ENCODE measurements at regions not wholly inside any gene's neighbourhood (a gene's known extent, or its start where the extent isn't known, plus 50 kb on each side); places are given as distances from the start of the nearest gene placed in this dataset.

DNA sequence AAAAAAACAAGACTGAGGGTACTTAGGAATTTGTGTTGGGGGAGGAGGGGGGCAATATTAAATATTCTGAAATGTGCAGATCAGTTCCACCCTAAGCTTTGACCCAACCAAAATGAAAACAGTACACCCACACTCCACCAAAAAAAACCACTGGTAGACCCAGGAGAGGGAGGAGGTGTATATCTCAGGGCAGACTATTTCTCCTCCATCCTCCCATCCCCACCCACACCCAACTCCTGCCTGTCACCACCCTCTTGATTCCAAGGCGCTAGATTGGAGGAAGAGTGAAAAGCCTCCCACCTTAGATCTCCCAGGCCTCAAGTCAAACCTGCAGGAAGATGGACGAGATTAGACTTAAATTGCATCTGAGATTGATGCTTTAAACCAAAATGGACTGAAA is 76.6 kb upstream of the SRD5A3 start:
- Histone ChIP-seq H3K9me3 (no peaks in the 10 kb centered on the region), H3K4me1 (ENCODE audit: low read depth) (no peaks in the 10 kb centered on the region), H3K36me3 (ENCODE audit: low read depth) (no peaks in the 10 kb centered on the region), H3K4me3 (no peak overlapping the region)
- ATAC-seq, result no peak
- DNase-seq, result no peak
- intact Hi-C loops (cut with DNase I, micrococcal nuclease), result no loop called here
- TF ChIP-seq, protein P1, sequence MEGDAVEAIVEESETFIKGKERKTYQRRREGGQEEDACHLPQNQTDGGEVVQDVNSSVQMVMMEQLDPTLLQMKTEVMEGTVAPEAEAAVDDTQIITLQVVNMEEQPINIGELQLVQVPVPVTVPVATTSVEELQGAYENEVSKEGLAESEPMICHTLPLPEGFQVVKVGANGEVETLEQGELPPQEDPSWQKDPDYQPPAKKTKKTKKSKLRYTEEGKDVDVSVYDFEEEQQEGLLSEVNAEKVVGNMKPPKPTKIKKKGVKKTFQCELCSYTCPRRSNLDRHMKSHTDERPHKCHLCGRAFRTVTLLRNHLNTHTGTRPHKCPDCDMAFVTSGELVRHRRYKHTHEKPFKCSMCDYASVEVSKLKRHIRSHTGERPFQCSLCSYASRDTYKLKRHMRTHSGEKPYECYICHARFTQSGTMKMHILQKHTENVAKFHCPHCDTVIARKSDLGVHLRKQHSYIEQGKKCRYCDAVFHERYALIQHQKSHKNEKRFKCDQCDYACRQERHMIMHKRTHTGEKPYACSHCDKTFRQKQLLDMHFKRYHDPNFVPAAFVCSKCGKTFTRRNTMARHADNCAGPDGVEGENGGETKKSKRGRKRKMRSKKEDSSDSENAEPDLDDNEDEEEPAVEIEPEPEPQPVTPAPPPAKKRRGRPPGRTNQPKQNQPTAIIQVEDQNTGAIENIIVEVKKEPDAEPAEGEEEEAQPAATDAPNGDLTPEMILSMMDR (IDR thresholded peaks at IDR 0.05), result no peak

DNA sequence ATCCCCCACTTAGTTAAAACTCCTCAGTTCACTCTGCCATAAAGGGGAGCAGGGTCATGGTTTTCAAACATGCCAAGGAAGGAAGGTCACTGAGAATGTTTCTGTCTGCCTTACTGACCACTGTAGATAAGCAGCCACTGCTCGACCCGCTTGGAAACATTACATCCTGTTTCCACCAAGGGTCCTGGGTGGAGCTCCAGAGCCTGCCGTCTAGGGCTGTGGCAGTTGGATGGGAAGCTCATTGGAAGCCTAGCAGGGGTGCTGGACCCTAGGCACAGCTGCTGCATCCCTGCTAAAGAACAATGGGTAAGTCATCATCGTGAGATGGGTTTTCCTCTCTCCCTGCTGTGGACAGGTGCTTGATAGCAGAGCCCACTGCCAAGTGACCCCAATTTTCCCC is 76.0 kb upstream of the SRD5A3 start:
- H3K4me1 ChIP-seq (ENCODE audit: low read depth), result no peaks in the 10 kb centered on the region
- ATAC-seq (no peak), DNase-seq (no peak)
- H3K4me3 ChIP-seq, result no peak overlapping the region
- H3K36me3 ChIP-seq (ENCODE audit: low read depth), result no peaks in the 10 kb centered on the region
- intact Hi-C loops (cut with DNase I, micrococcal nuclease), result no loop called here
- H3K9me3 ChIP-seq, result no peaks in the 10 kb centered on the region
- TF ChIP-seq, protein P1 (IDR thresholded peaks at IDR 0.05), result no peak

DNA sequence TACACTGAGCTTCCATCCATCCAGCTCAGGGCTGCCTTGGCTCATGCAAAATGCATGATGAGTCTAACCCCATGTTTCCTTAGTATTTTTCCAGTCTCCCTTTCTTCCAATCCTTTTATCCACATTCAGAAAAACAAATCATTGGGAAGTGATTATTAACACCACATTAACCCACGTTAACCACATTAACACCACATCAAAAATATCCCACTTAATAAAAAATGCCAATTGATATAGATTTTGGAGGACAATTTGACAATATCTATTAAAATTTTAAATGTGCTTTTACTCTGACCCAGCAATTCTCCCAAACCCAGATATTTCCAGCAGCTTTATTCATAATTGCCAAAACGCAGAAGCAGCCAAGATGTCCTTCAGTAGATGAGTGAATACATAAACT is 75.6 kb upstream of the SRD5A3 start:
- ATAC-seq, result no peak
- no peaks in the 10 kb centered on the region for H3K9me3 ChIP-seq
- no peaks in the 10 kb centered on the region for H3K4me1 ChIP-seq (ENCODE audit: low read depth)
- intact Hi-C loops (cut with DNase I, micrococcal nuclease), result no loop called here
- TF ChIP-seq, protein P1 (IDR thresholded peaks at IDR 0.05), result no peak
- no peak overlapping the region for H3K4me3 ChIP-seq
- no peaks in the 10 kb centered on the region for H3K36me3 ChIP-seq (ENCODE audit: low read depth)
- DNase-seq, result no peak

DNA sequence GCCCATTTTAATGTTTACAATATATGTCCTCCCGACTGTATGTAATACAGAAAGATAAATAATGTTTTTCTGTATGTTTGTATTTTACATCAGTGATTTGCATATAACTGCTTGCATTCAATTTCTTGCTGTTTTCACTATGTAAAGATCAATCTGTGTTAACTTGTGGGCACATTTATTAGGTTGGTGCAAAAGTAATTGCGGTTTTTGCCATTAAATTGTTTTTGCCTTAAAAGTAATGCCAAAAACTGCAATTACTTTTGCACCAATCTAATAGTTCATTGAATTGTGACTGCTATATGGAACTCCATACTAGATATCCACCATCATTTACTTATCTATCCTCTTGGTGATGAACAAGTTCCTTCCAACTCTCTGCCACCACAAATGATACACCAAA is 73.9 kb upstream of the SRD5A3 start:
- ATAC-seq (no peak), DNase-seq (no peak)
- intact Hi-C loops (cut with DNase I, micrococcal nuclease), result no loop called here
- Histone ChIP-seq H3K4me3 (no peak overlapping the region), H3K36me3 (ENCODE audit: low read depth) (no peaks in the 10 kb centered on the region), H3K4me1 (ENCODE audit: low read depth) (no peaks in the 10 kb centered on the region), H3K9me3 (no peaks in the 10 kb centered on the region)
- TF ChIP-seq, protein P1 (IDR thresholded peaks at IDR 0.05), result no peak

DNA sequence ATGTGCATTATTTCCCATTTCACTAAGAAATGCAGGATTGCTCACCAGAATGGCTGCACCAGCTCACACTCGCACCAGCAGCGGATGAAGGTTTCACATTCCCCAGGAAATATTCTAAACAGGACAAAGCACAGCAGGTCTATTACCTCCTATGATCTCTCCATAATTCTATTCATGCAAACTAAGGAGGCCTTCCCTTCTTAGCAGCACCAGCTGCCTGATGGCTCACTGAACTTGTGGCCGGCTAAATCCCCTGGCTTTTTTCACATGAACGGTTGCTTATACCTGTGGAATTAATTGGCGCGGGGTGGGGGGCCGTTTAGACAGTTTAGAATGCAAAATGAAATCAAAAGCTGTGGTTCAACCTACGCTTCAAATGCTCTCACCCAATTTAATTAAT is 73.5 kb upstream of the SRD5A3 start:
- intact Hi-C loops (cut with DNase I, micrococcal nuclease), result no loop called here
- no peak overlapping the region for H3K4me3 ChIP-seq
- no peaks in the 10 kb centered on the region for H3K36me3 ChIP-seq (ENCODE audit: low read depth)
- DNase-seq (no peak), ATAC-seq (no peak)
- TF ChIP-seq, protein P1 (IDR thresholded peaks at IDR 0.05), result no peak
- no peaks in the 10 kb centered on the region for H3K4me1 ChIP-seq (ENCODE audit: low read depth)
- no peaks in the 10 kb centered on the region for H3K9me3 ChIP-seq

DNA sequence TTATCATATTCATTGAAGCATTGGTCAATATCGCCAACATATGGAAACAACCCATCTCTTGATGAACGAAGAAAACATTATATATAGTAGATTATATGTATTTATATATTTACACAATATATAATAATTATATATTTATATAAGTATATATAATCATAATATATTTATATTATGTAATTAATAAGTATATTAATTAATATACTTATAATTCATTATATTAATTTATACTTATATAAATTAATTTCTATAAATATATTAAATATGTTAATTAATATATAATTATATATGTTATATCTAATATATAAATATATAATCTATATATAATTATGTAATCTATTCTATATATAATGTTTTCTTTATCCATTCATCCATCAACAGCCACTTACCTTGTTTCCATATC is 69.0 kb upstream of the SRD5A3 start:
- no peaks in the 10 kb centered on the region for H3K4me1 ChIP-seq (ENCODE audit: low read depth)
- intact Hi-C loops (cut with DNase I, micrococcal nuclease), result no loop called here
- no peak for DNase-seq
- H3K9me3 ChIP-seq, result peaks cover 3% of the 10 kb centered on the region
- TF ChIP-seq, protein P1 (IDR thresholded peaks at IDR 0.05), result no peak
- no peaks in the 10 kb centered on the region for H3K36me3 ChIP-seq (ENCODE audit: low read depth)
- ATAC-seq, result no peak
- no peak overlapping the region for H3K4me3 ChIP-seq
